Endodermal cell (in vitro differentiated cells): ENCODE measurements at regions not wholly inside any gene's neighbourhood (a gene's known extent, or its start where the extent isn't known, plus 50 kb on each side); places are given as distances from the start of the nearest gene placed in this dataset.

Experiments
- DNase-seq: peaks from one replicate; pipeline ENCODE4 v3.0.0-alpha.2; 2017
- H3K27ac ChIP-seq: 2 replicates; pipeline ENCODE4 v1.5.1; 2013; ENCODE audit warnings: mild to moderate bottlenecking, low read depth, low read length, moderate library complexity
- H3K27me3 ChIP-seq: 2 replicates; pipeline ENCODE4 v1.6.1; 2013; ENCODE audit warnings: mild to moderate bottlenecking, low read length, moderate library complexity; ENCODE audit not compliant: insufficient read depth, control insufficient read depth, poor library complexity, severe bottlenecking
- H3K36me3 ChIP-seq: 2 replicates; pipeline ENCODE4 v1.7.0; 2013; ENCODE audit warnings: mild to moderate bottlenecking, low read length, moderate library complexity; ENCODE audit not compliant: control insufficient read depth, insufficient read depth
- H3K4me1 ChIP-seq: one replicate; pipeline ENCODE4 v1.7.0; 2013; ENCODE audit warnings: low read length; ENCODE audit not compliant: control insufficient read depth, insufficient read depth
- H3K4me3 ChIP-seq: 2 replicates; pipeline ENCODE4 v1.5.1; 2013; ENCODE audit warnings: mild to moderate bottlenecking, low read length, moderate library complexity
- H3K9ac ChIP-seq: 2 replicates; pipeline ENCODE4 v1.6.1; 2013; ENCODE audit warnings: mild to moderate bottlenecking, low read length, moderate library complexity; ENCODE audit not compliant: poor library complexity, severe bottlenecking; ENCODE audit errors: extremely low read depth
- H3K9me3 ChIP-seq: 2 replicates; pipeline ENCODE4 v1.6.1; 2013; ENCODE audit warnings: mild to moderate bottlenecking, low read length, moderate library complexity; ENCODE audit not compliant: control insufficient read depth
- H3K27ac Mint-ChIP-seq: 2 replicates; pipeline ENCODE4 v1.8.0; 2020; ENCODE audit warnings: mixed read lengths
- H3K27me3 Mint-ChIP-seq: 2 replicates; pipeline ENCODE4 v1.8.0; 2021; ENCODE audit warnings: mild to moderate bottlenecking, mixed read lengths; ENCODE audit not compliant: insufficient read depth
- H3K36me3 Mint-ChIP-seq: 2 replicates; pipeline ENCODE4 v1.8.0; 2020; ENCODE audit warnings: low read depth, mixed read lengths
- H3K4me1 Mint-ChIP-seq: 2 replicates; pipeline ENCODE4 v1.8.0; 2020; ENCODE audit warnings: mixed read lengths
- H3K4me3 Mint-ChIP-seq: 2 replicates; pipeline ENCODE4 v1.8.0; 2020; ENCODE audit warnings: mild to moderate bottlenecking, moderate library complexity, mixed read lengths
- H3K9me3 Mint-ChIP-seq: 2 replicates; pipeline ENCODE4 v1.8.0; 2020; ENCODE audit warnings: mild to moderate bottlenecking, mixed read lengths
- WGBS, 2 experiments: methylation state at CpG; one replicate each; pipeline versions ENCODE4 v1.1.5 to v1.1.7; 2013; ENCODE audit warnings: missing lambda C conversion rate in 2 of 2, mixed read lengths in 1 of 2; ENCODE audit not compliant: insufficient coverage in 1 of 2, insufficient read length in 1 of 2; 5-methylcytosine and 5-hydroxymethylcytosine counted together
- TF ChIP-seq, protein P1 (sequence below): fragments of 200-600 bp; sonication (generic); conservative IDR thresholded peaks from 2 replicates; pipeline ENCODE4 v1.5.0; 2021; ENCODE audit warnings: antibody characterized with exemption, mild to moderate bottlenecking

DNA sequence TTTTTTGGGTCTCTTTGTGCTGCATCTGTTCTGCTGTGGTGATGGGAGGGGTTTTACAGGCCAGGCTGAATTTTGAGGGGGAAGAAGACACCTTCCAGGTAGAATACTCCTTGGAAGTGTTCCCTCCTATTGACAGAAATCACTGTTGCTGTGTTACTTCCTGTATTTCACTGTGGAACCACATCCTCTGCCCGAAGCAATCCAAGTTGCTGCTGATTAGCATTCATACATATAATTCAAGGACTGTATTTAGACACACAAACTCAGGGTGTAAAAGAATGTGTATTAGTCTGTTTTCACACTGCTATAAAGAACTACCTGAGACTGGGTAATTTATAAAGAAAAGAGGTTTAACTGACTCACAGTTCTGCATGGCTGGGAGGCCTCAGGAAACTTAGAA is 50.6 kb upstream of the TMEM244 start:
- no peaks in the 10 kb centered on the region for H3K9me3 ChIP-seq
- TF ChIP-seq, protein P1, sequence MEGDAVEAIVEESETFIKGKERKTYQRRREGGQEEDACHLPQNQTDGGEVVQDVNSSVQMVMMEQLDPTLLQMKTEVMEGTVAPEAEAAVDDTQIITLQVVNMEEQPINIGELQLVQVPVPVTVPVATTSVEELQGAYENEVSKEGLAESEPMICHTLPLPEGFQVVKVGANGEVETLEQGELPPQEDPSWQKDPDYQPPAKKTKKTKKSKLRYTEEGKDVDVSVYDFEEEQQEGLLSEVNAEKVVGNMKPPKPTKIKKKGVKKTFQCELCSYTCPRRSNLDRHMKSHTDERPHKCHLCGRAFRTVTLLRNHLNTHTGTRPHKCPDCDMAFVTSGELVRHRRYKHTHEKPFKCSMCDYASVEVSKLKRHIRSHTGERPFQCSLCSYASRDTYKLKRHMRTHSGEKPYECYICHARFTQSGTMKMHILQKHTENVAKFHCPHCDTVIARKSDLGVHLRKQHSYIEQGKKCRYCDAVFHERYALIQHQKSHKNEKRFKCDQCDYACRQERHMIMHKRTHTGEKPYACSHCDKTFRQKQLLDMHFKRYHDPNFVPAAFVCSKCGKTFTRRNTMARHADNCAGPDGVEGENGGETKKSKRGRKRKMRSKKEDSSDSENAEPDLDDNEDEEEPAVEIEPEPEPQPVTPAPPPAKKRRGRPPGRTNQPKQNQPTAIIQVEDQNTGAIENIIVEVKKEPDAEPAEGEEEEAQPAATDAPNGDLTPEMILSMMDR = no peak

More for the DNA sequence above, 50.6 kb upstream of the TMEM244 start:
- Mint-ChIP-seq H3K4me3 (no peak overlapping the region), H3K27ac (no peak overlapping the region), H3K9me3 (no peaks in the 10 kb centered on the region), H3K36me3 (no peaks in the 10 kb centered on the region), H3K27me3 (no peaks in the 10 kb centered on the region), H3K4me1 (no peaks in the 10 kb centered on the region)
- no peak overlapping the region for H3K9ac ChIP-seq
- no peak overlapping the region for H3K4me3 ChIP-seq
- H3K27ac ChIP-seq = no peak overlapping the region
- DNase-seq = no peak
- H3K27me3 ChIP-seq = no peaks in the 10 kb centered on the region
- 100% methylated on average over 1 of the region's 1 CpG; no CpG with 5 or more reads in 1 of the 2 experiments for WGBS, 2 experiments
- no peaks in the 10 kb centered on the region for H3K4me1 ChIP-seq
- H3K36me3 ChIP-seq = no peaks in the 10 kb centered on the region
